ENCODE measurements at regions not wholly inside any gene's neighbourhood (a gene's known extent, or its start where the extent isn't known, plus 50 kb on each side); places are given as distances from the start of the nearest gene placed in this dataset.

GRCh38 chr6:6401401-6401800 is 80.9 kb upstream of the F13A1 start:
- TF ChIP-seq EP300 (IDR thresholded peaks at IDR 0.05; ENCODE audit: borderline replicate concordance) = no peak
- no peak for TF ChIP-seq TAF1 (IDR thresholded peaks at IDR 0.05; ENCODE audit: low read depth)
- no peak for TF ChIP-seq CEBPB (IDR thresholded peaks at IDR 0.05)
- no peak for TF ChIP-seq RAD21 (IDR thresholded peaks at IDR 0.05; ENCODE audit: low read depth)
- TF ChIP-seq ZBTB7A (IDR thresholded peaks at IDR 0.05; ENCODE audit: low read depth) = no peak
- TF ChIP-seq REST (IDR thresholded peaks at IDR 0.05; ENCODE audit: low read depth) = no peak
- no peak for TF ChIP-seq TCF12 (IDR thresholded peaks at IDR 0.05; ENCODE audit: low read depth)
- no peak for TF ChIP-seq CREB1 (IDR thresholded peaks at IDR 0.05; ENCODE audit: low read depth)
- TF ChIP-seq TEAD4 (IDR thresholded peaks at IDR 0.05) = no peak
- no peak for TF ChIP-seq NFIC (IDR thresholded peaks at IDR 0.05)
- TF ChIP-seq MAX (IDR thresholded peaks at IDR 0.05) = no peak
- TF ChIP-seq FOXM1 (IDR thresholded peaks at IDR 0.05; ENCODE audit: borderline replicate concordance, low read depth) = no peak
